RWPE2 (cell line): ENCODE measurements at regions not wholly inside any gene's neighbourhood (a gene's known extent, or its start where the extent isn't known, plus 50 kb on each side); places are given as distances from the start of the nearest gene placed in this dataset.

Experiments
- ATAC-seq: fragments of 200-7000 bp; cut with Tn5 transposase; 3 replicates; pipeline ENCODE4 v1.9.1; 2021; ENCODE audit warnings: low read depth
- DNase-seq: peaks from one replicate; pipeline ENCODE4 v3.0.0-alpha.2; 2020; ENCODE audit warnings: low spot score
- H3K27ac ChIP-seq: fragments of 450-650 bp; 2 replicates; pipeline ENCODE4 v1.5.1; 2017; ENCODE audit warnings: mild to moderate bottlenecking; ENCODE audit not compliant: poor library complexity, severe bottlenecking
- H3K27me3 ChIP-seq: fragments of 250-450 bp; sonication (Bioruptor Pico); 2 replicates; pipeline ENCODE4 v1.5.1; 2021; ENCODE audit warnings: mild to moderate bottlenecking, moderate library complexity; ENCODE audit not compliant: insufficient read depth, poor library complexity, severe bottlenecking
- H3K36me3 ChIP-seq: fragments of 250-450 bp; sonication (Bioruptor Pico); 2 replicates; pipeline ENCODE4 v1.5.1; 2020; ENCODE audit warnings: low read depth, mild to moderate bottlenecking, moderate library complexity
- H3K4me1 ChIP-seq: fragments of 250-450 bp; sonication (Bioruptor Pico); 2 replicates; pipeline ENCODE4 v1.5.1; 2021; ENCODE audit warnings: mild to moderate bottlenecking, moderate library complexity; ENCODE audit not compliant: insufficient read depth, poor library complexity, severe bottlenecking
- H3K4me3 ChIP-seq: fragments of 250-450 bp; sonication (Bioruptor Pico); 2 replicates; pipeline ENCODE4 v1.5.1; 2021; ENCODE audit warnings: mild to moderate bottlenecking, moderate library complexity; ENCODE audit not compliant: severe bottlenecking
- H3K9me3 ChIP-seq: fragments of 250-450 bp; sonication (Bioruptor Pico); 2 replicates; pipeline ENCODE4 v1.5.1; 2021; ENCODE audit warnings: mild to moderate bottlenecking, moderate library complexity; ENCODE audit not compliant: severe bottlenecking
- TF ChIP-seq, protein P1 (sequence below): fragments of 450-650 bp; IDR thresholded peaks from one replicate; pipeline ENCODE4 v1.5.1; 2017; ENCODE audit warnings: mild to moderate bottlenecking, moderate library complexity; ENCODE audit not compliant: poor library complexity, severe bottlenecking

DNA sequence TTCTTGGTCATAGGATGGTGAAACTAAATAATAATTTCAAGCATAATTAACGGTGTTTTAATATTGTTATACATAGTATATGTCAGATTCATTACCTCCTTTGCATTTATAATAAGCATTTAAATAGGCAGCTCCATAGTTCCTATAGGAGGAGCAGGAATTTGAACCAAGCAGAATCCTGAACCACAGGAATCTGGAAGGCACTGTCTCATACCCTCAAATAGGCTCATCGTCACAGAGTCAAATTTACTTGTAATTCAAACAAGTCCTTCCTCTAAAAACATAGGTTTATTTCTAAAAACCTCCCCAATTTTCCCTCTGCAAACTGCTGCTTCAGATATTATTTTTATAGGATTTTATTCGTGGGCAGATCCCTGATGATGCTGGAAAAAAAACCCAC lies 376.3 kb upstream of the ARHGEF26 start:
- ATAC-seq (no peak), DNase-seq (no peak)
- no peak overlapping the region for H3K27ac ChIP-seq
- H3K36me3 ChIP-seq: no peaks in the 10 kb centered on the region
- H3K4me3 ChIP-seq: no peak overlapping the region
- TF ChIP-seq, protein P1, sequence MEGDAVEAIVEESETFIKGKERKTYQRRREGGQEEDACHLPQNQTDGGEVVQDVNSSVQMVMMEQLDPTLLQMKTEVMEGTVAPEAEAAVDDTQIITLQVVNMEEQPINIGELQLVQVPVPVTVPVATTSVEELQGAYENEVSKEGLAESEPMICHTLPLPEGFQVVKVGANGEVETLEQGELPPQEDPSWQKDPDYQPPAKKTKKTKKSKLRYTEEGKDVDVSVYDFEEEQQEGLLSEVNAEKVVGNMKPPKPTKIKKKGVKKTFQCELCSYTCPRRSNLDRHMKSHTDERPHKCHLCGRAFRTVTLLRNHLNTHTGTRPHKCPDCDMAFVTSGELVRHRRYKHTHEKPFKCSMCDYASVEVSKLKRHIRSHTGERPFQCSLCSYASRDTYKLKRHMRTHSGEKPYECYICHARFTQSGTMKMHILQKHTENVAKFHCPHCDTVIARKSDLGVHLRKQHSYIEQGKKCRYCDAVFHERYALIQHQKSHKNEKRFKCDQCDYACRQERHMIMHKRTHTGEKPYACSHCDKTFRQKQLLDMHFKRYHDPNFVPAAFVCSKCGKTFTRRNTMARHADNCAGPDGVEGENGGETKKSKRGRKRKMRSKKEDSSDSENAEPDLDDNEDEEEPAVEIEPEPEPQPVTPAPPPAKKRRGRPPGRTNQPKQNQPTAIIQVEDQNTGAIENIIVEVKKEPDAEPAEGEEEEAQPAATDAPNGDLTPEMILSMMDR: no peak
- peaks cover 2% of the 10 kb centered on the region for H3K27me3 ChIP-seq
- no peaks in the 10 kb centered on the region for H3K9me3 ChIP-seq
- no peaks in the 10 kb centered on the region for H3K4me1 ChIP-seq

DNA sequence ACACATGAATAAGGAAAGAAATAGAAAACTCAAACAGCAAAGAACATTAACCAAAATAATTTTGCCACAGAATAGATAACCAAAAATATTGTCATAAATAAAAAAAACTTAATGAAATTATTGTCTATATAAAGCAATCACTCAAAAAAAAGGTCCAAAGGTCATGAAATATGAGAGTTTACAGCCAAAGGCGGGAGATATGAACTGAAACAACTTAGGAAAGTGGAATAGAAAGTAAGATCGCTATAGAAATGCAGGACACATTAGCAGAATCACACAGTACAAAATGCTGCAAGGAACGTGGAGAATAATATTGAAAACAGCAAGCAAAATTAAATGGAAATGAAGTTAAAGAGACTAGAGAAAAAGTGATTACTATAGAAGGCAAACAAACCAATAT lies 375.0 kb upstream of the ARHGEF26 start:
- no peak for ATAC-seq
- Histone ChIP-seq H3K36me3 (no peaks in the 10 kb centered on the region), H3K4me3 (no peak overlapping the region), H3K9me3 (no peaks in the 10 kb centered on the region), H3K4me1 (no peaks in the 10 kb centered on the region), H3K27me3 (peaks cover 2% of the 10 kb centered on the region), H3K27ac (no peak overlapping the region)
- TF ChIP-seq, protein P1: no peak
- no peak for DNase-seq

DNA sequence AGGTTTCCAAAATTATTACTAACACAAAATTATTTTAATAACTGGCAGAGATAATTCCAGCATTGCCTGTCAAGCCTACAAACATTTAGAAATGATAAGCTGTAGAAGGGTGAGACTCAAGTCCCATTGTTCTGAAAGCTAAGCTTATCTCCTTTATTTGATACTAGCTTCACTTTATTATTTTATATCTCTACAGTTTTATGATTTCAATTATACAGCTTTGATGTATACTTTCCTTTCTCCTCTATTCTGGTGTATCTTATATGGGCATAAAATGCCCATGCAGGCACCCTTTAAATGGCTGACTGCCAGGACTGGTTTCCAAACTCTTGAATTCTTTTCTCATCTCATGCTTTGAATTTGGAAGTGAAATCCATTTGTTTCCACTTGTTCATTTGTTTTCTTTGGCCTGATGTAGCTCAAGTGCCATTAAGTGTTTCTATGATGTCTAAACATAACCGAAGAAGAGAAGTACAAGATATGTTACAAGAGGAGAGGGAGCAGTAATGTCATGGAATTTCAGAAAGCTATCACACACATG lies 372.1 kb upstream of the ARHGEF26 start:
- no peak overlapping the region for H3K4me3 ChIP-seq
- TF ChIP-seq, protein P1: no peak
- no peaks in the 10 kb centered on the region for H3K36me3 ChIP-seq
- H3K9me3 ChIP-seq: no peaks in the 10 kb centered on the region
- peaks cover 2% of the 10 kb centered on the region for H3K27me3 ChIP-seq
- no peaks in the 10 kb centered on the region for H3K4me1 ChIP-seq
- no peak for DNase-seq
- ATAC-seq: no peak
- H3K27ac ChIP-seq: no peak overlapping the region

DNA sequence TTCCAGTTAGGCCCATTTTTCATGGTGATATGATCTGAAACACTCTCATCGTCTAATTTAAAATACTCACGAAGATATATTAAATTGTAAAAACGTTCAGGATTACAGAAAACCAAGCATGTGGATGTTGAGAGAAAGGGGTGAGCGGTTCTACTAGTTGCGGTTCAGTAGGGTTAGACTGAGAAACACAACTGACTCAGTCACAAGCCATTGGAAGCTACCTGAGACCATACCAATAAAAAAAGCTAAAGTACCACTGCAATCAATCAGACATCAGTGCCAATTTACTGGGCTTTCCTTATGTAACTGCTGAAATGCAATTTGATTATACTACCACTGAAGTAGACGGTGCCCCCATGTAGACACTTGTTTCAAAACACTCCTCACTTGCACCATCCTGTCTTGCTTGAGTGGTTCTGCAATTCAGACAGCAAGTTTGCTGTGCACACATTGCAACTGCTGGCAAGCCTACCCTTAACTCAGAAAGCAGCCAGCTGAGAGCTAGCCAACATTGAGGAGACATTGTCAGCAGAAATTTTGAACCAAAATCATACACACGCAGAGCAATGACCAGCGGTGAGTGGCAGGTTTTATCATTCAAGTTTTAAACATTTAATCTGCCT lies 368.7 kb upstream of the ARHGEF26 start:
- Histone ChIP-seq H3K27ac (no peak overlapping the region), H3K27me3 (no peaks in the 10 kb centered on the region), H3K4me3 (no peak overlapping the region), H3K4me1 (no peaks in the 10 kb centered on the region), H3K9me3 (no peaks in the 10 kb centered on the region), H3K36me3 (no peaks in the 10 kb centered on the region)
- TF ChIP-seq, protein P1: no peak
- DNase-seq (no peak), ATAC-seq (no peak)

DNA sequence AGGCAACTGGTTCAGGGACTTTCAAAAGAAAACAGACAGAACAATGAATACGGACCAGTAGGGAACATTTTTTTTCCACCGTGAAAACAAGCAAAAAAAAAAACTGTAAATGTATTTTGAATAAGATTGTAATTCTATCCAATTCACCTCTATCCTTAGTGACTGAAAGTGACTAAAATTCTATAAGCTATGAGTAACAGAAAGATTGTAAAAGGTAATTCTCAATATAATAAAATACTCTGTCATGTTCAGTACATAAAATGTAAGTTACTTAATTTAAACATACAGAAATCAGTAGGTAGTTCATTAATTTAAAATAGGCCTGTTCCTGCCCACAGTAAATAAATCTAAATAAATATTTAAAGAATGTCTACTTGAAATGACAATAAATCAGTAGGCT lies 368.2 kb upstream of the ARHGEF26 start:
- Histone ChIP-seq H3K36me3 (no peaks in the 10 kb centered on the region), H3K4me3 (no peak overlapping the region), H3K27me3 (no peaks in the 10 kb centered on the region), H3K4me1 (no peaks in the 10 kb centered on the region), H3K9me3 (no peaks in the 10 kb centered on the region), H3K27ac (no peak overlapping the region)
- ATAC-seq (no peak), DNase-seq (no peak)
- TF ChIP-seq, protein P1: no peak
